GM13976 (cell line): ENCODE measurements at regions not wholly inside any gene's neighbourhood (a gene's known extent, or its start where the extent isn't known, plus 50 kb on each side); places are given as distances from the start of the nearest gene placed in this dataset.

Source experiments
- DNase-seq: peaks from one replicate; pipeline ENCODE4 v3.0.0; 2012; ENCODE audit warnings: low spot score
- in situ Hi-C: fragments of 300-500 bp; cut with MboI; formaldehyde crosslinking; loops from one replicate; pipeline ENCODE4 v1.12.0; 2022; ENCODE audit warnings: low sequenced_read_pairs, mixed read lengths, inconsistent platforms; ENCODE audit not compliant: unreplicated experiment
- TF ChIP-seq, protein P1 (sequence below): IDR thresholded peaks from 2 replicates; pipeline ENCODE4 v1.5.1; 2012; ENCODE audit warnings: borderline replicate concordance, mild to moderate bottlenecking; ENCODE audit not compliant: insufficient read depth; ENCODE audit errors: extremely low read depth, missing control alignments, control extremely low read depth

GRCh38 chrX:109312757-109313156, 169.1 kb downstream of the GUCY2F start:
- DNase-seq, result no peak
- in situ Hi-C loops, result no loop called here
- TF ChIP-seq, protein P1, sequence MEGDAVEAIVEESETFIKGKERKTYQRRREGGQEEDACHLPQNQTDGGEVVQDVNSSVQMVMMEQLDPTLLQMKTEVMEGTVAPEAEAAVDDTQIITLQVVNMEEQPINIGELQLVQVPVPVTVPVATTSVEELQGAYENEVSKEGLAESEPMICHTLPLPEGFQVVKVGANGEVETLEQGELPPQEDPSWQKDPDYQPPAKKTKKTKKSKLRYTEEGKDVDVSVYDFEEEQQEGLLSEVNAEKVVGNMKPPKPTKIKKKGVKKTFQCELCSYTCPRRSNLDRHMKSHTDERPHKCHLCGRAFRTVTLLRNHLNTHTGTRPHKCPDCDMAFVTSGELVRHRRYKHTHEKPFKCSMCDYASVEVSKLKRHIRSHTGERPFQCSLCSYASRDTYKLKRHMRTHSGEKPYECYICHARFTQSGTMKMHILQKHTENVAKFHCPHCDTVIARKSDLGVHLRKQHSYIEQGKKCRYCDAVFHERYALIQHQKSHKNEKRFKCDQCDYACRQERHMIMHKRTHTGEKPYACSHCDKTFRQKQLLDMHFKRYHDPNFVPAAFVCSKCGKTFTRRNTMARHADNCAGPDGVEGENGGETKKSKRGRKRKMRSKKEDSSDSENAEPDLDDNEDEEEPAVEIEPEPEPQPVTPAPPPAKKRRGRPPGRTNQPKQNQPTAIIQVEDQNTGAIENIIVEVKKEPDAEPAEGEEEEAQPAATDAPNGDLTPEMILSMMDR, result no peak

GRCh38 chrX:109310031-109310430, 171.9 kb downstream of the GUCY2F start:
- no peak for DNase-seq
- in situ Hi-C loops, result no loop called here
- TF ChIP-seq, protein P1, result no peak

DNA sequence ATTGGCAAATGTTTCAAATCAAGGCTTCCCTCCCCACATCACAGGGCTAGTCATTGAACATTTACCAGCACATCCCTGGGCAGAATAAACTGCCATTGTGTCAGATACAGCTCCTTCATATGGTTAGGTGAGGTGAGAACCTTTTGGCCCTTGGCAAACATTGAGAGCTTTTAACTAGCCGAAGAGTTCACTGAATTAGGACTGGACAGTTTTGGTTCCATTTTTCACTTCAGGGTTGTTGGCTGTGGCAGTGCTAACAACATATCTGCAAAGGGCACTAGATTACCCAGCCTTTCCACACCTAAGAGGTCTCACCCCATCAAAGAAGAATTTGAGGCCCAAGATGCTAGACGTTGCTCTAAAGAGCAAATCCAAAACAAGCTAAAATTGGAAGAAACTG, 180.7 kb downstream of the GUCY2F start:
- no peak for DNase-seq
- in situ Hi-C loops, result no loop called here
- TF ChIP-seq, protein P1, result no peak

DNA sequence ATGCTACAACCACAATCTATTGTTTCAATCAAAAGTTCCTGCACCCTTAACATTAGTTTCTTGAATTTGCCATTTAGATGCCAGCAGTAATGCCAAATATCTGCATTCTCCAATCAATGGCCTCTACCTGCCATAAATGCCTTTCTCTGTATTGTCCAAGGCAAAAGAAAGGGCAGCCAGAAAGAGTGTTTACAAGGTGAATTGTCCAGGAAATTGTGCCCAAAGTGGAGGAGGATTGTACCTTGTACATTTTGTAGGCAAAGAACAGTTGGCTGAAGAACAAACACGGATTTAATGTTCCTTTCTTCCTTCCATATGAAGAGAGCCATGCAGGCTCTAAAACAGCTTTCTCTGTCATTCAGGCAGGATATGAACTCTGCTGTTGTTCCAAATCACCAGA, 181.5 kb downstream of the GUCY2F start:
- DNase-seq, result no peak
- in situ Hi-C loops, result no loop called here
- TF ChIP-seq, protein P1, result no peak

GRCh38 chrX:109299091-109299490, 182.8 kb downstream of the GUCY2F start:
- TF ChIP-seq, protein P1, result no peak
- in situ Hi-C loops, result no loop called here
- no peak for DNase-seq

GRCh38 chrX:109294097-109294814, 187.6 kb downstream of the GUCY2F start:
- TF ChIP-seq, protein P1, result no peak
- in situ Hi-C loops, result no loop called here

More at GRCh38 chrX:109294097-109294814, 187.6 kb downstream of the GUCY2F start:
- no peak for DNase-seq
